ENCODE measurements at regions not wholly inside any gene's neighbourhood (a gene's known extent, or its start where the extent isn't known, plus 50 kb on each side); places are given as distances from the start of the nearest gene placed in this dataset.

DNA sequence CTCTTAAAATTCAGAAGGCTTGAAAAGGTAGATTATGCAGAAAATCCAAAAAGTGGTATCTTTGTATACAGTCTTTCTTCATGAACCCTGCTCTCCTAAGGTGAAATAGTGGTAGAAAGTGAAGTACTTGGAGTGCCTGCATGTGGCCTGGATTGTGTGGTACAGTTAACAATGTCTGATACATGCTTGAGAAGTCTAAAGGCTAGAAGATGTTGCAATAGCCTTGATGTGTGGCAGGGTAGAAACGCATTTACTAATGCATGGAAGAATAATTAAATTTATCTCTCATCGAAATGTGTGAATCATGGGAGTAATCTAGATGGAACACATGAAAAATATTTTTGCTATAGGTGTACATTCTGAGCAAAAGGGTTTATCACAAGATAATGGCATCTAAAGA lies 1632.3 kb upstream of the B3GALT2 start:
- no peak for DNase-seq (ENCODE audit: low read depth in 1 of 2, low spot score in 1 of 2)
- H3K4me3 ChIP-seq (replicated peaks; ENCODE audit: insufficient read depth, low read length), result no peak overlapping the region
- TF ChIP-seq, protein P1, sequence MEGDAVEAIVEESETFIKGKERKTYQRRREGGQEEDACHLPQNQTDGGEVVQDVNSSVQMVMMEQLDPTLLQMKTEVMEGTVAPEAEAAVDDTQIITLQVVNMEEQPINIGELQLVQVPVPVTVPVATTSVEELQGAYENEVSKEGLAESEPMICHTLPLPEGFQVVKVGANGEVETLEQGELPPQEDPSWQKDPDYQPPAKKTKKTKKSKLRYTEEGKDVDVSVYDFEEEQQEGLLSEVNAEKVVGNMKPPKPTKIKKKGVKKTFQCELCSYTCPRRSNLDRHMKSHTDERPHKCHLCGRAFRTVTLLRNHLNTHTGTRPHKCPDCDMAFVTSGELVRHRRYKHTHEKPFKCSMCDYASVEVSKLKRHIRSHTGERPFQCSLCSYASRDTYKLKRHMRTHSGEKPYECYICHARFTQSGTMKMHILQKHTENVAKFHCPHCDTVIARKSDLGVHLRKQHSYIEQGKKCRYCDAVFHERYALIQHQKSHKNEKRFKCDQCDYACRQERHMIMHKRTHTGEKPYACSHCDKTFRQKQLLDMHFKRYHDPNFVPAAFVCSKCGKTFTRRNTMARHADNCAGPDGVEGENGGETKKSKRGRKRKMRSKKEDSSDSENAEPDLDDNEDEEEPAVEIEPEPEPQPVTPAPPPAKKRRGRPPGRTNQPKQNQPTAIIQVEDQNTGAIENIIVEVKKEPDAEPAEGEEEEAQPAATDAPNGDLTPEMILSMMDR (IDR thresholded peaks at IDR 0.05; ENCODE audit: insufficient read depth, low read length), result no peak
- TF ChIP-seq GABPA (IDR thresholded peaks at IDR 0.05; ENCODE audit: low read depth) (no peak), POLR2AphosphoS5 (IDR thresholded peaks at IDR 0.05; ENCODE audit: low read depth) (no peak), SPI1 (IDR thresholded peaks at IDR 0.05; ENCODE audit: borderline replicate concordance, low read depth) (no peak)
- TF ChIP-seq, protein P2, sequence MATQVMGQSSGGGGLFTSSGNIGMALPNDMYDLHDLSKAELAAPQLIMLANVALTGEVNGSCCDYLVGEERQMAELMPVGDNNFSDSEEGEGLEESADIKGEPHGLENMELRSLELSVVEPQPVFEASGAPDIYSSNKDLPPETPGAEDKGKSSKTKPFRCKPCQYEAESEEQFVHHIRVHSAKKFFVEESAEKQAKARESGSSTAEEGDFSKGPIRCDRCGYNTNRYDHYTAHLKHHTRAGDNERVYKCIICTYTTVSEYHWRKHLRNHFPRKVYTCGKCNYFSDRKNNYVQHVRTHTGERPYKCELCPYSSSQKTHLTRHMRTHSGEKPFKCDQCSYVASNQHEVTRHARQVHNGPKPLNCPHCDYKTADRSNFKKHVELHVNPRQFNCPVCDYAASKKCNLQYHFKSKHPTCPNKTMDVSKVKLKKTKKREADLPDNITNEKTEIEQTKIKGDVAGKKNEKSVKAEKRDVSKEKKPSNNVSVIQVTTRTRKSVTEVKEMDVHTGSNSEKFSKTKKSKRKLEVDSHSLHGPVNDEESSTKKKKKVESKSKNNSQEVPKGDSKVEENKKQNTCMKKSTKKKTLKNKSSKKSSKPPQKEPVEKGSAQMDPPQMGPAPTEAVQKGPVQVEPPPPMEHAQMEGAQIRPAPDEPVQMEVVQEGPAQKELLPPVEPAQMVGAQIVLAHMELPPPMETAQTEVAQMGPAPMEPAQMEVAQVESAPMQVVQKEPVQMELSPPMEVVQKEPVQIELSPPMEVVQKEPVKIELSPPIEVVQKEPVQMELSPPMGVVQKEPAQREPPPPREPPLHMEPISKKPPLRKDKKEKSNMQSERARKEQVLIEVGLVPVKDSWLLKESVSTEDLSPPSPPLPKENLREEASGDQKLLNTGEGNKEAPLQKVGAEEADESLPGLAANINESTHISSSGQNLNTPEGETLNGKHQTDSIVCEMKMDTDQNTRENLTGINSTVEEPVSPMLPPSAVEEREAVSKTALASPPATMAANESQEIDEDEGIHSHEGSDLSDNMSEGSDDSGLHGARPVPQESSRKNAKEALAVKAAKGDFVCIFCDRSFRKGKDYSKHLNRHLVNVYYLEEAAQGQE (IDR thresholded peaks at IDR 0.05; ENCODE audit: insufficient replicate concordance, low read depth), result no peak

DNA sequence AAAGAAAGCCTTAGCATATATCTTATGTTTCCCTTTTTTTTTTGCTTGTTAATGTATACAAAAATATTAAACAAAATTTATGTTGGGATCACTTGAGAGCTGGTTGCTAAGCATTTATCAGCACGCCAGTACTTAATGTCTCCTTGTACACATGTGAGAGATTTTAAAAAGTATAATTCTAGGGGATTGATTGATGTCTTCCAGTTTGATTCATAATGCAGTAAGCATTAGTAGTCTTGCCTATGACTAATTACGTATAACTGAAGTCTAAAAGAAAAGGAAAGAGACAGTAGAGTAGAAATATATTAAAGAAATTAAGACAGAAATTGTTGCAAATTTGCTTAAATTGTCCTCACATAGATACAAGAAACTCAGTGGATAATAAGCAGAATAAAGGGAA lies 1630.4 kb upstream of the B3GALT2 start:
- DNase-seq (ENCODE audit: low read depth in 1 of 2, low spot score in 1 of 2), result no peak
- H3K27ac ChIP-seq (replicated peaks), result no peak overlapping the region
- H3K27me3 ChIP-seq (ENCODE audit: insufficient read depth, poor library complexity, severe bottlenecking), result no peaks in the 10 kb centered on the region
- TF ChIP-seq SPI1 (IDR thresholded peaks at IDR 0.05; ENCODE audit: borderline replicate concordance, low read depth) (no peak), GABPA (IDR thresholded peaks at IDR 0.05; ENCODE audit: low read depth) (no peak), POLR2AphosphoS5 (IDR thresholded peaks at IDR 0.05; ENCODE audit: low read depth) (no peak)
- TF ChIP-seq, protein P1 (IDR thresholded peaks at IDR 0.05; ENCODE audit: insufficient read depth, low read length), result no peak
- TF ChIP-seq, protein P2 (IDR thresholded peaks at IDR 0.05; ENCODE audit: insufficient replicate concordance, low read depth), result no peak
- no peak overlapping the region for H3K4me3 ChIP-seq (replicated peaks; ENCODE audit: insufficient read depth, low read length)

More for the DNA sequence above, 1632.3 kb upstream of the B3GALT2 start:
- no peaks in the 10 kb centered on the region for H3K27me3 ChIP-seq (ENCODE audit: insufficient read depth, poor library complexity, severe bottlenecking)
- no peak overlapping the region for H3K27ac ChIP-seq (replicated peaks)

DNA sequence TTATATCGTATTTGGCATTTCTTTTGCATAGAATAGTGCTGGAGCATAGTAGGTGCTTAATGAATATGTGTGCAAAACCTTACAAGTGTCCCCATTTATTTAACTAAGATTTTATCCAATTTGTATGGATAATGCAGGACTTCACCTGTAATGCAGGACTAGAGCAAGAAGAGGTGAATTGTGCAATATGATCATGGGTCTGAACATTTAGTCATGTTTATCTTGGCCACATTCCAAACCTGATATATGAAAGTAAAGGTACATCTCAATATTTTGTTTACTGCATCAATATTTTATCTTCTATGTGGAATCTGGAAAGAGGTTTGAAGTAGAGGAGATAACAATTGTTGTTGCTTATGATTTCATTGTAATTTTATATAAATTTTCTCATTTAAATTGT lies 1626.7 kb upstream of the B3GALT2 start:
- peak in 1 of 2 experiments; percentile 0 for DNase-seq (ENCODE audit: low read depth in 1 of 2, low spot score in 1 of 2)
- Histone ChIP-seq H3K4me3 (replicated peaks; ENCODE audit: insufficient read depth, low read length) (no peak overlapping the region), H3K27ac (replicated peaks) (no peak overlapping the region), H3K27me3 (ENCODE audit: insufficient read depth, poor library complexity, severe bottlenecking) (no peaks in the 10 kb centered on the region)
- TF ChIP-seq, protein P2 (IDR thresholded peaks at IDR 0.05; ENCODE audit: insufficient replicate concordance, low read depth), result no peak
- TF ChIP-seq GABPA (IDR thresholded peaks at IDR 0.05; ENCODE audit: low read depth) (no peak), SPI1 (IDR thresholded peaks at IDR 0.05; ENCODE audit: borderline replicate concordance, low read depth) (no peak), POLR2AphosphoS5 (IDR thresholded peaks at IDR 0.05; ENCODE audit: low read depth) (no peak)
- TF ChIP-seq, protein P1 (IDR thresholded peaks at IDR 0.05; ENCODE audit: insufficient read depth, low read length), result no peak

All from HL-60 (cell line).